GM21367 (cell line): ENCODE measurements at regions not wholly inside any gene's neighbourhood (a gene's known extent, or its start where the extent isn't known, plus 50 kb on each side); places are given as distances from the start of the nearest gene placed in this dataset.
"Not testable (repeated sequence)": the region's sequence is repeated elsewhere in the genome, so short reads cannot be mapped to it uniquely, and the experiment has no call there.

ENCODE experiments used
- ATAC-seq: cut with Tn5 transposase; IDR thresholded peaks from one replicate; pipeline ENCODE4 v1.9.1; 2021; ENCODE audit not compliant: unreplicated experiment

DNA sequence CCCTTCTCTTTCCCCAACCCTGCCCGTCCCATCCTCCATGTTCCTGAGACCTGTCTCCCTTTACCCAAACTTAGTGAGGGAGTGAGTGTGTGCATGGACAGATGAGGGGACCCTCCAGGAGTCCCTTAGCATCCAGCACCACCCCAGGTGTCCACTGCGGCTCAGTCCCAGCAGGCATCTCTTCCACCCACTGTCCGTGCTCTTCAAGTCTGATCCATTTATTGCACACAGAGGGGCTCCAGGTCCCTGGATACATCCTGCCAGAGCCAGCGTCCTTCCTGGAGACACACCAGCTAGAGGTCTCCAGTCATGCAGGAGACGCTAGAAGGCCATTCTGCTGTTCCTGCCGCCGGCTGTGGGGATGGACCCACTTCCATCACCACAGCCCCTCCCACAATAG, 239.2 kb downstream of the ADGRD1 start:
- no peak for ATAC-seq

DNA sequence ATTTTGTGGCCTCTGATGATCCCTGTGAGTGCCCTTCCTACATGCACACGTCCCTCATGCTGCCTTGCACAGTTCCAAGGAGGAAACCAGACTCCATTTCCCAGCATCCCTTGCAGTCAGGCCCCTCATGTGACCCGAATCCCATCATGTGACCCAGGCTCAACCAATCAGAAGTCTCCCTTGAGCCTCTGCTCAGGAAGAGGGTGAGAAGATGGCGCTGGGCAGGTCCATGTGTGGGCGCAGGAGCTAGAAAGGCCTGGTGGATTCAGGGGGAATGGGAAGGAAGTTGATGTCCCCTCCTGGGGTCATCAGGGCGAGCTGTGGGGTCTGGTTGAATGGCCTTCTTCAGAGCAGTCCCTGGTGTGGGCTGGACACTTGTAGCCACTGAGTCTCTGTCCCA, 240.5 kb downstream of the ADGRD1 start:
- ATAC-seq, result no peak

DNA sequence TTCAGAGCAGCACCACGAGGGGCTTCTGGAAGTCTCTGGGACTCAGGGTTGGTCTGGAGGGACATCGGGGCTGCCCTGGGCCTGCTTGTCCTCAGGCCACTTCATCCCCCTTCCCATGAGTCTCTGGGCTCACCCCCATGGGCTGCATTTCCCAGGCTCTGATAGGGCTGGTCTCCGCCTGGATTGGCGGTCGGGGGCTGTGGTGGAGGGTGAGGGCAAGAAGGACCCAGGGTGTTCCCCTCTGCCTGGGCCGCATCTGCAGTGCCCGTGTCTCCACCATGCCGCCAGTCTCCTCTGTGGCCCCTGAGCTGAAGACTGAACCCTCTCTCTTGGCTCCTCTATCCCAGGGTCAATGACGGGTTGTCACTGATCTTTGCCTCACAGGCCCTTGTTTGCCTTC, 242.1 kb downstream of the ADGRD1 start:
- no peak for ATAC-seq

DNA sequence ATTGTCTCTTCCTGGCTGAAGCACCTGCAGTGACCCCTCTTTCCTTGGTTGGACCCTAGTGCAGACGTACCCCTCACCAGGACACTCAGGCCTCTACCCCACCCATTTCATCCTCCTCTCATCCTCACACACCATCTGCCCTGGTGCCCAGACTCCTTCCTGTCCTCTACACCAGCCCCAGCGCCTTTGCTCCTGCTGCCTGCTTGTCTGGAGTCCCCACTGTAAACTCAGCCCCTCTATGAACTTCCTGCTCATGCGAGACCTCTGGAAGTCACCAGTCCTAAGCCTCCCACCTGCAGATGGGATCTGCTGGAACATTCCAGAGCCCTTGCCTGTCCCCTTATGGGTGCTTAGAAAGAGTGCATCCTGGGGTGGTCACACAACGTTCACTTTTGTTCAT, 242.5 kb downstream of the ADGRD1 start:
- ATAC-seq, result no peak

DNA sequence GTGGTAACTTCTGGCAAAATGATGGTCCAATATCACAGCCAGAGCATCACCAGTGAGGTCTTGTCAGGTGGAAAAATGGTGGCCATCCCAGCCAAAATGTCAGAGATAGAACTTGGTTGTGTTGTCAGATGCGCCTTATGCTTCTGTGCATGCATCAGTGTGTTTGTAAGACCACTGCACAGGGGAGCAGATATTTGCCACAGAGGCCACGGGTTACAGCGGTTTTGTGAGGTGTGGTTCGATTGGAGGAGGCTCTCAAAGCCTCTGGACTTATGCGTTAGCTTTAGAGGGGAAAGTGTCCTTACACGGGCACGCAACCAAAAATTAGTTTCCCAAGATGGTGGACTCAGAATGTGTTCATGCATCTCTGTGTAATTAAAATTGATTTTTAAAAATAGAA, 243.8 kb downstream of the ADGRD1 start:
- no peak for ATAC-seq

DNA sequence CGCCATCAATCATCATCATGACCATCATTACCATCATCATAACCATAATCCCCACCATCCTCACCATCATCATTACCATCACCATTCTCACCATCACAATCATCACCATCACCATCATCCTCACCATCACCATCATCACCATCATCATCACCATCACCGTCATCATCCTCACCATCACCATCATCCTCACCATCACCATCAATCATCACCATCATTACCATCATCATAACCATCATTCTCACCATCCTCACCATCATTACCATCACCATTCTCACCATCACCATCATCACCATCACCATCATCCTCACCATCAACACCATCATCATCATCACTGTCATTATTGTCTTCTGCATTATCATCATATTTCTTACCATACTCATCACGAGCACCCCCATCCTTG, 245.5 kb downstream of the ADGRD1 start:
- no peak for ATAC-seq

DNA sequence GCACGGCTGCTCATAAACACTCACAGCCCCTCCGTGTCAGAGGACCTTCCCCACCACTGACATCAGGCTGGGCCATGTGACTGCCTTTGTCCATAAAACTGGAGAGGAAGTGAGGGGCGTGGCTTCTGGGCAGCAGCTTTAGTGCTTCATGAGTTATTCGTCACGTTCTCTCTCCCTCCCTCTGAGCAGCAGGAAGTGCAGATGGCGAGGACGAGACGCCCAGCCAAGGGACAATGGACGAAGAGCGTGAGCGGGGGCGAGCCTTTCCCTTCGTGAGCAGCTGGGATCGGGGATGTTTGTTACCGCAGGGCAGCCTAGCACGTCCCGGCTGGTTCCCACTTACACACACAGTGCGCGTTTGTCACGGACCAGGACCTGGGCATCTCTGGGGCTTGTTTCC, 248.2 kb downstream of the ADGRD1 start:
- not testable (repeated sequence) for ATAC-seq

DNA sequence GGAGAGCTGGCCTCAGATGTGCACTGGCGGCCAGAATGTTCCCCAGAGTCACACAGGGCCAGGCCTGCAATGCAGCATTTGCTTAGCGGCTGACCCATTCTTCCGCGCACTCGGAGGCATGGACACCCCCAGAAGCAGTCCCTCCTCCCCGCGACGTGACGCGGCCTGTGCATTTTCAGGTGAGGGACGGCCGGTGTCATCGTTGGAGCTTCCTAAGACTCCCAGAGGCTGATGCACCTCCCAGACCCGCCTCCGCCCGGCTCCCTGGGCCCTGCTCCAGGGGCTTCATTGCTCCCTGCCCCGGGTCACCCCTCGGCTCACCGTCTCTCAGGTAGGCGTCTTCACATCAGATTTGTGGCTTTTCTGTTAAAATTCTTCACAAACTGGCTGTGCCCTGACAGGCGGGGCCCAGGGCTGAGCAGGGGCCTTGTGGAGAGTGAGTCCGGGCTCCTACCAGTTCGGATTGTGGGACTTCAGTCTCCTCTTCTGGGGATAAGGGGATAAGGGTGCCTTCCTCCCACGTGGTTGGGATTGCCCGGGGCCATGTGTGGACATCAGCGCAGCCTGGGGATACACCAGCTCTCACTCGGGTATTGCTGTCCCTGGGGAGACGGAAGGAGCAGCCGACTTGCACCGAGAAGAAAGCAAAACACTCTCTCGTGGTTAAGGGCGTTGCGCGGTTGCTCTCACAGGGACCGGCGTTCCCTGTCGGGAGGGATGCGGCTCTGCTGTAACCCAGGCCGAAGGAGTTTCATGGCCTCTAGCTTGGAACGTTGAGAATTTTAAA, 249.1 kb downstream of the ADGRD1 start:
- ATAC-seq, result no peak

DNA sequence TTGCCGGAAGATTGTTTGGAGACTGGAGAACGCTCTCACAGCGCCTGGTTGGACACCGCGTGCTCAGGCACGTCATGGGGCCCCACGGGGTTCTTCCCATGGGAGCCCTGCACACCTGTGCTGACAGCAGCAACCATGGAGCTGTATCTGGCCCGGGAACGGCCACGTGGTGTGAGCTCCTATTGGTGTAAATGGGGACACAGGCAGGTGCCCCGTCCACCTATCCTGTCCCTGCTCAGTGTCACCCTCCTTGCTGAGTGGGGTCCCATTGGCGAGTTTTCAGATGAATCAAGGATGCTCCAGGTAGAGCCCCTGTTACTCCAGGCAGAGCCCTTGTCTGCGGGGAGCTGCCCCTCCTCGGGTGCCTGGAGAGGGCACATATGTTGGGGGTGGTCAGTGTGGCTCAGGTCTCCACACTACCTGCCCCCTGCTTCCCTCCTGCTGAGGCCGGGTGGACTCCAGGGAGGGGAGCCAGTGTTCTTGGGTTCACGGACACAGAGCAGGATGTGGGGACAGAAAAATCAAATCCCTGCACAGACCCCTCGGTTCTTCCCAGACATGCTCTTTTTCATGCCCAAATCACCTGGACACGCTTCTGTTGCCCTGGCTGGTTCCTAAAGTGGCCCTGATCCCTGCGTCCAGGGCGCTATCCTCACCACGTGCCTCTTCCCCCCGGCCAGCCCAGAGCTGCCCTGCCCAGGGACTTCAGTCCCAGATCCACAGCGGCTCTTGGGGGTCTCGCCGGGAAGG, 250.1 kb downstream of the ADGRD1 start:
- ATAC-seq, result no peak

DNA sequence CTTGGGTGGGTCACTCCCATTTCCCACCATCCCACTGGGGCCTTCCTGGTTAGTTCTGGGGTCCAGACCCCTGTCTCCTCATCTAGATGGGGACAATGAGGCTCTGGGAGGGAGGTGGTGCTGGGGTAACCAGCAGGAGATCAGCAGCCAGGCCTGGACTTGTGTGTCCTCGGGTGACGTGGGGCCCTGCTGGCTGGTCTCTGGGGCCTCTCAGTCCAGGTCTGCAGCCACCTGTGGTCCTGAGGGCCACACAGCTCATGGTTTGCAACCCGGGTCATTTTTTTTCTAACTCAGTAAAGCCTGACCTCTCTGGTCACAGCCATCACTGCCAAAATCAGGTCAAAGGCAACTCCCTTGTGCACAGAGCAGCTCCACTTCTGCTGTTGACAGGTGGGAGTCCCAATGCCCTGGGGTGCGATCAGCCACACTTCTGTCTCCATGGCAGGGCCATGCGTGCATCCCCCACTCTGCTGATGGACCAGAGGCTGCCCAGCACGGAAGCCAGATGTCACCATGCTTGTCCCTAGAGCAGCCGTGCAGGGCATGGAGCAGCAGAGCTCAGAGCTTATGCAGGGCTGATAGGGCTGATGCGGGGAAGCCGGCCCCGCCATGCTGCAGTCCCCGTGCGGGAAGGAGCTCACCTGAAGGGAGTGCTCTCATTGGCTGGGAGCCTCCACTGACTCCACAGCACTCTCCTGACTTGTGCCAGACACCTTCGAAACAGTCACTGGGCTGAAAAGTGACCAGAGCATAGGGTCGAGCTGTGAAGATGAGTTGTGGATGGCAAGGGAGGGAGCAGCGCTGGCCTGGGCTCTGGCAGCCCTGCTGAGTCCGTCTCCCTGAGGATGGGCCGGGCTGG, 250.9 kb downstream of the ADGRD1 start:
- ATAC-seq, result no peak

DNA sequence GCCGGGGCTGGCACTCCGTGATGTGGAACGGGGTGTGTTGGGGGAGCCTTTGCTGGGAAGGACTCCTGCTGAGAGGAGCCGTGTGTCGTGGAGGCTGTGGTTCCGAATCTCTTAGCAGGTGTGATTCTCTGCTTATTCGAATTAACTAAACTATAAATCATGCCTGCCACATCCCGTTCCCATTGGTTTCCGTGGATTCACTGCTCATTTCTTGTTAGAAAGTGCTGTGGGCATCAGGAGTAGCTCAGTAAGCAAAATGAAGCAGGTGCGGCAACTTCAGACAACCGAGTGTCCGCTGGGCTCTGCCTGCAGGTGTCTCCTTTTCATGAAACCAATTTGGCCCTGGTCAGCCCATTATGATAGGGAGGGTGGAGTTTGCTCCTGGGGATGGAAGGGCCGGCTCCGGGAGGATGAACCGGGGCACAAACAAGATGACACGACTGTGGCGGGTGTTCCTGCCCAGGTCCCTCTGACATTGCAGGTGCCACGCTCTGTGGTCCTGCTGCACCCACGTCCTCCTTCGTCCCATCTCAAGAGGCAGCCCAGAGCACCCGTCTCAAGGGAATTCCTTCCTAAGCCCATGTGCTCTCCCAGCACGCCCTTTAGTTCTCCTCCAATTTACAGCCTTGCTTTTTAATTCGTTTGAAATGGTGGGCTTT, 251.7 kb downstream of the ADGRD1 start:
- not testable (repeated sequence) for ATAC-seq

DNA sequence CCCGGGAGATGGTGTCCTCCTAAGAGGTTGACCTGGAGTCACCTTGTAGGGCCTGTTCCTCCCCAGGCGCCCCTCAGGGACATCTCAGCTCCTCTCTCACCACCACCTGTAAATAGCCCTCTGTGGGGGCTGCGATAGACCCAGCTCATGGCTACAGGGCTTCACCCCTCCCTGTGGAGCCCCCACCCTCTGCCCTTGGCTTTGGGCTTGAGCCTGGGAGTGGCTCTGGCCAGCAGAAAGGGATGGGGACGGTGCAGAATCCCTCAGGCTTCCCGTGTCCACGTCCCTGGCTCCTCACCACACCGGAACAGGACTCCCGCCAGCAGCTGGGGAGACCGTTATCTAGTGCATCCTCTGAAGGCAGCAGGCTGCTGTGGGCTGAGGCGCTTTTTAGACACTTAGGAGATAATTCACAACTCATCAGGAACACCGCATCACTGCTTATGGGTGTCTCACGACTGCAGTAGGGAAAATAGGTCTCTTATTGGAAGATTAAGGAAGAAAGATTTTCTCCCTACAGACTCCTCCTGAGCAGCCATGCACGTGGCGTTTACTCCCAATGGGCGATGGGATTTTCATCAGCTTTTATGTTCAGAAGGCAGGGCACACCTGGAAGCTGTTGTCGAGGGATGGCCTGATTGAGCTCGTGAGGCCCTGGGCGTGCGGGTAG, 253.1 kb downstream of the ADGRD1 start:
- not testable (repeated sequence) for ATAC-seq

DNA sequence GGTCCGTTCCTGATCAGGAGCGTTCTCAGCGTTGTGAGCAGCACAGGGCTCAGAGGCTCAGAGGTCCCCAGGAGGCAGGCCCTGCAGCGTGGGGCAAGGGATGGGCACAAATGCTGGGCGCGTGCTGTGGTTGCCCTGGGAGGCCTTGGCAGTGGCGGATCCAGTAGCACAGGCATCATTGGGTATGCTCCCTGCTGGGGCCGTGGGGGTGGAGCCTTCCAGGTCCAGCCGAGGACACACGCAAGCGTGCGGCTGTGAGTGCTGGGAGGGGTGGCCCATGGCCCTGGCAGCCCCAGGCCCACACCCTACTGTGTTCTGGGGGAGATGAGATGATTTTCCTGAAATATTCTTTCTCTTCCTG, 253.6 kb downstream of the ADGRD1 start:
- ATAC-seq, result not testable (repeated sequence)

DNA sequence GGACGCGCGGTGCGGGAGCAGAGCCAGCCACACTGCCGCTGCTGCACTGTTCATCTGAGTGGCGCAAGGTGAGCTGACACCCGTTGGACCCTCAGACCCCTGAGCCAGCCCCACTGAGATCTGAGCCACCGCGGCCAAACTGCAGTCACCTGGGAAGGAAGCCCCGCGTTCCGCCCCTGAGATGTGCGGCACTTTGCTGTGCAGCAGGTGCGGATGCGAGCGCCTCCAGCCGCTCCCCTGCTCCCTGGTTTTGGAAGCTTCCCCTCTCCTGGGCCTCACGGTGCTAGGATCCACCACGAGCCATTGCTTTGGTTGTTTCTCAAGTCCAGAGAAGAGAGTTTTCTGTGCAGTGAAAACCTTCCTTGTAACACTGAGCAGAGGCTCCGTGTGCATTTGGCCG, 254.1 kb downstream of the ADGRD1 start:
- ATAC-seq, result not testable (repeated sequence)

DNA sequence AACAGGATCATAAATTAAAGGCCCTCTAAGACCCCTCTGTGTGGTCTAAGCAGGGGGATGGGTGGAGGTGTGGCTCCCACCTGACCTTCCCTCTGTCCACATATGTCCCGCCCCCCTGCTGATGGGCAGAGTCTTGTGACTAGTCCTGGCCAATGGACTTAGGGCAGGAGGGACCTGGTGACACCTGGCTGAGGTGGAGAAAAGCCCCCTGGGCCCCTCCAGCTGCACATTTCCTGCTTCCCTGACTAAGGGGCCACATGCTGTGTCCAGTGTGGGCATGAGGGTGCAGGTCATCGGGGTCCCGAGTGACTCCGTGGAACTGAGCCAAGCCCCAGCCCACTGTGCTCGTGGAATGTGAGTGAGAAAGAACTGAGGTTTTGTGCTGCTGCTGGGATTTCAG, 254.7 kb downstream of the ADGRD1 start:
- ATAC-seq, result no peak

DNA sequence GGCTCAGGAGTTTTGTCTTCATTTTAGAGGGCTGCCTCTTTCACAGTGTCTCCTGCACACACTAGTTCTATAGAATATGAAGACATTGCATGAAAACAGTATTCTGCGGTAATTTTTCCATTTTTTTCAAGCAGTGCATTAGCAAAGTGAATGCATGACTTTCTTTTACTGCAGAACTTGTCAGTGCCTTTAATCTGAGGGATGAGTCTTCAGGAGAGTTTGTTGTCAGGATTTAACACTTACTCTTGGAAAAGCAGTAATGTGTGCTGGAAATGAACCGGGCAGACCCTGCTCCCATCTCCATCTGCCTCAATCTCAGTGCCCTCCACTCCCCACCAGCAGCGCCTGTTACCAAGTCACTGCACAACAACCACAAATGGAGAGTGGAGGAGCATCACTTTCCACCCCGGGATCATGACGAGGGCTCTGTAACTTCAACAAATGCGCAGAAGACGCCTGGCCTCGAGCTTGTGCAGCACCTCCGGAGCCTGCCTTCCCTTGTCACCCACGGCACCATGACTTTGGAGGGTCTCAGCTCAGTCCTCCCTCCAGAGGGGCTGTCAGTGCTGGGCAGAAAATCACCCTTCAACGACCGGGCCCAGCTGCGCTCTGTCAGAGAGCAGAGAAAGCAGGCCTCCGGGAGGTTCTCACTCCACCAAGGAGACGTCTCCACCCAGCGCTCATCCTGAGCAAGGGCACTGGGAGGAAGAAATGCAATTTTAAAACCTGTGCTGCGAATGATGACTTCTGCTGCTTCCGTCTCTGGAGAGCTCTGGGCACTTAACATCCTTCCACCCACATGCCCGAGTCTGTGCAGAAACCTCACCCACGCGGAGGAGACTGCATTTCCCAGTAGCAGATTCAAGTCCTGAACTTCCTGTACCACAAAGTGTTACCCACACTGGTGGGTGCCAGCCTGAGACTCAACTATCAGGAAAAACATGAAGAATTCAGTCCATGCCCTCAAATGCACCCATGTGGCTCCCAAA, 255.7 kb downstream of the ADGRD1 start:
- no peak for ATAC-seq

DNA sequence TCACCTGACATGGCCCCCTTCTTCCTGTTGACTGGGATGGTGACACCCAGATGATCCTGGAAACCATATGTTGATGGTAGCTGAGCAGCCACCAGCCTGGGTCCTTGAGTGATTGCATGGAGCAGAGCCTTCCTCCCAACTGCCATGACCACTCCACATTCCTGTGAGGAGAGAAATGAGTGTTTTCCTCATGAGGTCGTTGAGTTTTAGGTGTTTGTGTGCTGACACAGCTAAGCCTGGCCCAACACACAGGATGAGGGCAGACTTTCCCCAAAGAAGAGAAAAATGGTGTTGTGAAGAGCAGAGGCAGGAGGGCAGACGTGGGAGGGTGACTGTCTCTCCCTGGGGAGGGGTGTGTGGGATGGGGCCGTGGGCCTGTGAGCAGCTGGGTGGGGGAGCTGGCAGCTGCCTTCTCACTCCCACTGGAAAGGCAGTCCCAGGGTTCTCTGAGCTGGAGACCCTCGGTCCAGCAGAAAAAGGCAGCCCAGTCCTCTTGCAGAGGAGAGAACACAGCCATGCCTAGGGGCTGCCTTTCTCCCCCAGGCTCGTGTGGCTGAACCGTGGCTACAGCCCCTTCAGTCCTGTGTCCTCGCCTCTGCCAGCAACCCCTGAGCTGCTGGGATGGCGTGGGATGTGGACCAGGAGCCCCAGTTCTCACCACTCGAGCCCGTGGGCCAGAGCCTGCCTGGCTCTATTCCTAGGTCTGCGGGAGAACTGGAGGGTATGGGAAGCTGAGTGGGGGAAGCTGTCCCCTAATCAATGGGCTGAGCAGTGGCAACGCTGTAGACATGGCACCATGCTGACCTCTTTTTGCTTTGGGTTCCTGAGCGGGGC, 257.0 kb downstream of the ADGRD1 start:
- ATAC-seq, result no peak

DNA sequence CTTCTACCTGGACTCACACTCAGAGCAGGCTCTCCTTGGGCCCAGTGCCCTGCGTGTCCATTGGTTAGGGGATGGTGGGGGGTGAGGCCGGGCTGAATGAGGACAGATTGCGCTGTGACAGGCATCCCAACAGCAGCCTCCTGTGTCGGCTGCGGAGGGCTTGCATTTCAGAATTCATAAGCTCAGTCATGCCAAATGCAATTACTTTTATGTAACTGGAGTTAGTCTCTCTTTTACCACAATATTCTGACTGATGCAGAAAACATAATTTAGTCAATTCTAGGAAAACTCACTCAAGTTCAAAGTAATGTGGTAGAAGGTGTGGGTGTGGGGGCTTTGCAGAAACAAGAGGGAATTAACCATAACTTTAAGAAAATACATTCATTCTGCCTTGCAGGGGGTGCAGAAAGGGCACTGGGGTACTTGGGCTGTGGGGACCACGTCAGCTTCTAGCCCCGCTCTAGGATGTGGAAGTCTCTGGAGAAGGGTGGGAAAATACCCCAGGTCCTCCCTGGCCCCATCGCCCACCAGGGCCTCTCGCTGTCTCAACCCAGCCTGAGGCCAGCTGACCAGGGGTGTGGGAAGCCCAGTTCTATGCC, 257.7 kb downstream of the ADGRD1 start:
- no peak for ATAC-seq
